Testis (tissue), 2 donors: ENCODE measurements at regions not wholly inside any gene's neighbourhood (a gene's known extent, or its start where the extent isn't known, plus 50 kb on each side); places are given as distances from the start of the nearest gene placed in this dataset.

Experiments used
- DNase-seq: peaks from one replicate; pipeline ENCODE4 v3.0.0-alpha.2; 2019
- H3K27ac ChIP-seq, 2 donors: fragments of 200-600 bp; sonication (generic); one replicate each; pipeline ENCODE4 v1.5.1; 2019
- H3K27me3 ChIP-seq: fragments of 200-600 bp; sonication (generic); one replicate; pipeline ENCODE4 v1.5.1; 2019
- H3K36me3 ChIP-seq: fragments of 200-600 bp; sonication (generic); one replicate; pipeline ENCODE4 v1.5.1; 2017; ENCODE audit warnings: low read depth; ENCODE audit errors: missing control alignments
- H3K4me1 ChIP-seq: fragments of 200-600 bp; sonication (generic); one replicate; pipeline ENCODE4 v1.5.1; 2019
- H3K4me3 ChIP-seq, 2 donors: fragments of 200-600 bp; sonication (generic); one replicate each; pipeline ENCODE4 v1.5.1; 2017 to 2019
- H3K9me3 ChIP-seq: fragments of 200-600 bp; sonication (generic); one replicate; pipeline ENCODE4 v1.5.1; 2017
- POLR2A ChIP-seq: fragments of 450-650 bp; IDR thresholded peaks from one replicate; pipeline ENCODE4 v1.6.1; 2017; ENCODE audit warnings: antibody characterized with exemption, mild to moderate bottlenecking, moderate library complexity
- WGBS, 2 donors: methylation state at CpG; one replicate each; pipeline ENCODE4 v1.1.5; 2018; 5-methylcytosine and 5-hydroxymethylcytosine counted together
- intact Hi-C: fragments of 100-400 bp; cut with DNase I; formaldehyde crosslinking; loops from one replicate; pipeline ENCODE4 v1.15.1; 2023; ENCODE audit warnings: low total_unique reads
- TF ChIP-seq, protein P1 (sequence below), 3 experiments: fragments of 450-650 bp in 2 of 3; fragments of 200-600 bp in 1 of 3; sonication (generic) in 1 of 3; IDR thresholded peaks; one replicate each; pipeline ENCODE4 v1.5.1; 2016 to 2019; ENCODE audit warnings: antibody characterized with exemption in 3 of 3, mild to moderate bottlenecking in 2 of 3, moderate library complexity in 1 of 3

DNA sequence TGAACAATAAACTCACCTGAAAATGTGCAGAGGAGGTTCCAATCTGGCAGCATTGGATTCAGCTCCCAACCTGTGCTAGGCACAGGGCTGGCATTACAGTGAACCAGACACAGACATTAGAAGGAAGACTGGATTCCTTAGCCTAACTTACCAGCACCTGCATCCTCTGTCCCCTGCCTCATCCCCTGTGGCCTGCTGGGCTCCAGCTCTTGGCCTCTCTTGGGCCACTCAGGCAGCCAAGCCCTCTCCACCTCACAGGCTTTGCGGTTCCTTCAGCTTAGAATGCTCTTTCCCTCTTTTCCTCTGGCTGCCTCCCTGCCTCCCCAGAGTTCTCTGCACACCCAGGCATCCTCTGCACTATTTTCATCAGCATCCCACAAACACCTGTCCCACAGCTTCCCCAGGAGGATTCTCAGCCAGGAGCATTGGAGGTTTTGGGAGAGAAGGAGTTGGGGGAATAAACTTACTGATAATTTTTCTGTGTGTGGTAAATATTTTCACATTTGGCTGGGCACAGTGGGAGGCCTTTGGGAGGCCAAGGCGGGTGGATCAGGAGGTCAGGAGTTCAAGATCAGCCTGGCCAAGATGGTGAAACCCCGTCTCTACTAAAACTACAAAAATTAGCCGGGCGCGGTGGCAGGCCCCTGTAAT lies 132.0 kb downstream of the INHBB start:
- intact Hi-C loops: no loop called here
- no peaks in the 10 kb centered on the region for H3K36me3 ChIP-seq
- 87 to 93% methylated on average over 6 of the region's 6 CpGs for WGBS, 2 donors
- H3K4me3 ChIP-seq: no peak overlapping the region
- no peaks in the 10 kb centered on the region for H3K9me3 ChIP-seq
- peaks cover 5% of the 10 kb centered on the region for H3K4me1 ChIP-seq
- no peak for DNase-seq
- TF ChIP-seq, protein P1, sequence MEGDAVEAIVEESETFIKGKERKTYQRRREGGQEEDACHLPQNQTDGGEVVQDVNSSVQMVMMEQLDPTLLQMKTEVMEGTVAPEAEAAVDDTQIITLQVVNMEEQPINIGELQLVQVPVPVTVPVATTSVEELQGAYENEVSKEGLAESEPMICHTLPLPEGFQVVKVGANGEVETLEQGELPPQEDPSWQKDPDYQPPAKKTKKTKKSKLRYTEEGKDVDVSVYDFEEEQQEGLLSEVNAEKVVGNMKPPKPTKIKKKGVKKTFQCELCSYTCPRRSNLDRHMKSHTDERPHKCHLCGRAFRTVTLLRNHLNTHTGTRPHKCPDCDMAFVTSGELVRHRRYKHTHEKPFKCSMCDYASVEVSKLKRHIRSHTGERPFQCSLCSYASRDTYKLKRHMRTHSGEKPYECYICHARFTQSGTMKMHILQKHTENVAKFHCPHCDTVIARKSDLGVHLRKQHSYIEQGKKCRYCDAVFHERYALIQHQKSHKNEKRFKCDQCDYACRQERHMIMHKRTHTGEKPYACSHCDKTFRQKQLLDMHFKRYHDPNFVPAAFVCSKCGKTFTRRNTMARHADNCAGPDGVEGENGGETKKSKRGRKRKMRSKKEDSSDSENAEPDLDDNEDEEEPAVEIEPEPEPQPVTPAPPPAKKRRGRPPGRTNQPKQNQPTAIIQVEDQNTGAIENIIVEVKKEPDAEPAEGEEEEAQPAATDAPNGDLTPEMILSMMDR (IDR thresholded peaks at IDR 0.05): no peak
- TF ChIP-seq POLR2A: no peak
- H3K27ac ChIP-seq: no peak overlapping the region
- H3K27me3 ChIP-seq: no peaks in the 10 kb centered on the region

DNA sequence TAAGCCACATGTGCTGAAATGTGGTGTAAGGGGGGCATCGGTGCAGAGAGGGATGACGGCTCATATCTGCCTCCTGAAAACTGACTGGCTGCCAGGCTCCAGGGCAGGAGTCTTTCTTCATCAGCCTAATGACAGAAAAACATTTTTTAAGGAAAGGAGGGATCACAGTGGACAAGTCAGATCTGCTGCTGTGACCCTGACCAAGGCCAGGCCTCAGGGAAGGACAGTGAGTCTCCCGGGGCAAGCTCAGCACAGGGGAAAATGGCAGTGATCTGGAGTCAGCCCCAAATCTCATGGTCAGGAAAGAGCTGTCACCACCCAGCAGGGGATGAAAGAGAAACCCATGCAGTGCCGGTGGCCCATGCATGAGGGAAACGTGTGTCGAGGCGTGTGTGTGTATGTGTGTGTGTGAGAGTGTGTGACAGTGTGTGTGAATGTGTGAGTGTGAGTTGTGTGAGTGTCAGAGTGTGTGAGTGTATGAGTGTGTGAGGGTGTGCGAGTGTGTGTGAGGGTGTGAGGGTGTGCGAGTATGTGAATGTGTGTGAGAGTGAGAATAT lies 134.5 kb downstream of the INHBB start:
- DNase-seq: no peak
- H3K4me1 ChIP-seq: no peaks in the 10 kb centered on the region
- intact Hi-C loops: no loop called here
- TF ChIP-seq, protein P1 (IDR thresholded peaks at IDR 0.05): no peak
- no peak for TF ChIP-seq POLR2A
- no peaks in the 10 kb centered on the region for H3K27me3 ChIP-seq
- no peak overlapping the region for H3K4me3 ChIP-seq
- H3K9me3 ChIP-seq: no peaks in the 10 kb centered on the region
- no peaks in the 10 kb centered on the region for H3K36me3 ChIP-seq
- no peak overlapping the region for H3K27ac ChIP-seq
- 60 to 62% methylated on average over 9 of the region's 9 CpGs for WGBS, 2 donors

DNA sequence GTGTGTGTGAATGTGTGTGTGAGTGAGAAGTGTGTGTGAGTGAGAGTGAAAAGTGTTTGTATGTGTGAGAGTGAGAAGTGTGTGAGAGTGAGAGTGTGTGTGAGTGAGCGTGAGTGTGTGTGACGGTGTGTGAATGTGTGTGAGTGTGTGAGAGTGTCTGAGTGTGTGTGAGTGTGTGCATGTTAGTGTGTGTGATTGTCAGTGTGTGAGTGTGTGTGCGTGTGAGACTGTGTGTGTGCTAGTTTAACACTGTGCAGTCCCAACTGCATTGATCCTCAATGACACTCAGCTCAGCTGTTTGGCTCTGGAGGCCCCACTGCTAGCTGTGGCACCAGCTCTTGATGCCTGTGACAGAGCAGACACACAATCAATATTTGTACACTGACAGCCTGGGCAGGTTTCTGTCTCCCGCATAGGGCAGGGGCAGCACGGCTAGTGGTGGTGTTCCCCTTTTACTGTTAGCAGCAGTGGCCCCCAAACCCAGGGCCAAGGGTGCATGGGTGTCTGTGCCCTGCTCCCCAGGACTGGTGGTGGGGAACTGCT lies 135.0 kb downstream of the INHBB start:
- intact Hi-C loops: no loop called here
- TF ChIP-seq POLR2A: no peak
- TF ChIP-seq, protein P1 (IDR thresholded peaks at IDR 0.05): no peak

DNA sequence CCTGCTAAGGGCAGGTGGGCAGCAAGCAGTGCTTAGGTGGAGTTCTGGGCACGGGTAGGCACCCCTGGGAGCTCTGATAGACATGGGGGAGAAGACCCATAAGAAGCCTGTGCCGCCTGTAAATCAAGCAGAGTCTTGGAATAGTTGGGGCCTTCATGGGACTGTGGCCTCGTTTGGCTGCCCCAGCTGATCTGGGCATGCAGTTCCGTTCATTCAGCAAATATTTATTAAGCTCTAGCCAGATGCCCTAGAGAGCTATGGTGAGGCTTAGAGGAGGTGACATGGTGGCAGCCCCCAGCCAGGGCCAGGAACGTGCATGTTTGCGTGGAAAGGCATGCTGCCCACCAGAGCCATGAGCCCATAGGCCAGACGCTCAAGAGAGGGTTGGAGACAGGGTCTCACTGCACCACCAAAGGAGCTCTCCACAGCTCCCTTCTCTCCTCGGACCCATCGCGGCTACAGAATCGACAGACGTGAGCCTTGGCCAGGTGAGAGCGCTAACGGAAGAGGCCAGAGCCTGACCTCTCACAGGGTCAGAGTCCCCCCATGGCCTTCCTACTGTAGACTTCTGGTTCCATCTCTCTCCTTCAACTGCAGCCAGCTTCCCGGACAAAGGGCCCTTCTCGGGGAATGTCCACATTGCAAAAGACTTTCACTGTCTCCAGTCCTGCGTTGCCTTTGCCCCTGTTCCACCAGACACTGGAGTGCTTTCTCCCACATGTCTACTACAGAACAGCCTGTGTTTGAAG lies 135.7 kb downstream of the INHBB start:
- Histone ChIP-seq H3K36me3 (no peaks in the 10 kb centered on the region), H3K27ac (no peak overlapping the region), H3K4me1 (no peaks in the 10 kb centered on the region), H3K4me3 (no peak overlapping the region), H3K9me3 (no peaks in the 10 kb centered on the region), H3K27me3 (no peaks in the 10 kb centered on the region)
- no peak for DNase-seq
- WGBS, 2 donors: 92 to 97% methylated on average over 6 to 17 of the region's 17 CpGs
- TF ChIP-seq POLR2A: no peak
- TF ChIP-seq, protein P1 (IDR thresholded peaks at IDR 0.05): no peak
- intact Hi-C loops: no loop called here

More for the DNA sequence above, 135.0 kb downstream of the INHBB start:
- no peaks in the 10 kb centered on the region for H3K4me1 ChIP-seq
- DNase-seq: no peak
- H3K36me3 ChIP-seq: no peaks in the 10 kb centered on the region
- H3K27me3 ChIP-seq: no peaks in the 10 kb centered on the region
- no peaks in the 10 kb centered on the region for H3K9me3 ChIP-seq
- no peak overlapping the region for H3K27ac ChIP-seq
- no peak overlapping the region for H3K4me3 ChIP-seq
- 87 to 93% methylated on average over 3 to 5 of the region's 5 CpGs for WGBS, 2 donors
